ENCODE measurements at regions not wholly inside any gene's neighbourhood (a gene's known extent, or its start where the extent isn't known, plus 50 kb on each side); places are given as distances from the start of the nearest gene placed in this dataset.

DNA sequence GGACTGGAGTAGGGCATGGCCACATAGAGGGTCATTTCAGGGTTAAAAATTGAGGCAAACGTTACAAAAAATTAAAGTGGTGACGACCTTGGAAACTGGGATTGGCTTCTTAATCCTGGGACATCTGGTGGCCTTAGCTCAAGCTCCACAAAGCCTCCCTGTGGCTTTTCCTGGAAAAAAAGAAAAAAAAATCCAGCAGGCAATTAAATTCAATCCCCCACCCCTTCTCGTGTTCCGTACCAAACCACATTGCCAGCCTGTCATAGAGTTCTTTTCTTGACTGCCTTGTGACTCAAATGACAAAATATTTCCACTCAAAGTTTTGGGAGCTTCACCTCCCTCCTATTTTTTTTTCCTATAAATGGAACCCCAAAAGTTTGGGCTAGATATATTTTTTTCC, 195.6 kb downstream of the HRH4 start (continued):
- TF ChIP-seq, protein P1, sequence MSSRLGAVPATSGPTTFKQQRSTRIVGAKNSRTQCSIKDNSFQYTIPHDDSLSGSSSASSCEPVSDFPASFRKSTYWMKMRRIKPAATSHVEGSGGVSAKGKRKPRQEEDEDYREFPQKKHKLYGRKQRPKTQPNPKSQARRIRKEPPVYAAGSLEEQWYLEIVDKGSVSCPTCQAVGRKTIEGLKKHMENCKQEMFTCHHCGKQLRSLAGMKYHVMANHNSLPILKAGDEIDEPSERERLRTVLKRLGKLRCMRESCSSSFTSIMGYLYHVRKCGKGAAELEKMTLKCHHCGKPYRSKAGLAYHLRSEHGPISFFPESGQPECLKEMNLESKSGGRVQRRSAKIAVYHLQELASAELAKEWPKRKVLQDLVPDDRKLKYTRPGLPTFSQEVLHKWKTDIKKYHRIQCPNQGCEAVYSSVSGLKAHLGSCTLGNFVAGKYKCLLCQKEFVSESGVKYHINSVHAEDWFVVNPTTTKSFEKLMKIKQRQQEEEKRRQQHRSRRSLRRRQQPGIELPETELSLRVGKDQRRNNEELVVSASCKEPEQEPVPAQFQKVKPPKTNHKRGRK (CRISPR knock-in tag; IDR thresholded peaks at IDR 0.05; ENCODE audit: borderline replicate concordance) = no peak
- TF ChIP-seq ZNF396 (CRISPR knock-in tag; IDR thresholded peaks at IDR 0.05; ENCODE audit: borderline replicate concordance) (no peak), GABPB1 (CRISPR knock-in tag; IDR thresholded peaks at IDR 0.05) (no peak), MYBL2 (CRISPR knock-in tag; IDR thresholded peaks at IDR 0.05) (no peak), GRHL2 (CRISPR knock-in tag; IDR thresholded peaks at IDR 0.05; ENCODE audit: insufficient replicate concordance, severe bottlenecking) (no peak), SOX15 (CRISPR knock-in tag; IDR thresholded peaks at IDR 0.05) (no peak), ETV6 (CRISPR knock-in tag; IDR thresholded peaks at IDR 0.05) (no peak)
- TF ChIP-seq, protein P2, sequence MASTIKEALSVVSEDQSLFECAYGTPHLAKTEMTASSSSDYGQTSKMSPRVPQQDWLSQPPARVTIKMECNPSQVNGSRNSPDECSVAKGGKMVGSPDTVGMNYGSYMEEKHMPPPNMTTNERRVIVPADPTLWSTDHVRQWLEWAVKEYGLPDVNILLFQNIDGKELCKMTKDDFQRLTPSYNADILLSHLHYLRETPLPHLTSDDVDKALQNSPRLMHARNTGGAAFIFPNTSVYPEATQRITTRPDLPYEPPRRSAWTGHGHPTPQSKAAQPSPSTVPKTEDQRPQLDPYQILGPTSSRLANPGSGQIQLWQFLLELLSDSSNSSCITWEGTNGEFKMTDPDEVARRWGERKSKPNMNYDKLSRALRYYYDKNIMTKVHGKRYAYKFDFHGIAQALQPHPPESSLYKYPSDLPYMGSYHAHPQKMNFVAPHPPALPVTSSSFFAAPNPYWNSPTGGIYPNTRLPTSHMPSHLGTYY (CRISPR knock-in tag; IDR thresholded peaks at IDR 0.05) = no peak
- TF ChIP-seq, protein P3, sequence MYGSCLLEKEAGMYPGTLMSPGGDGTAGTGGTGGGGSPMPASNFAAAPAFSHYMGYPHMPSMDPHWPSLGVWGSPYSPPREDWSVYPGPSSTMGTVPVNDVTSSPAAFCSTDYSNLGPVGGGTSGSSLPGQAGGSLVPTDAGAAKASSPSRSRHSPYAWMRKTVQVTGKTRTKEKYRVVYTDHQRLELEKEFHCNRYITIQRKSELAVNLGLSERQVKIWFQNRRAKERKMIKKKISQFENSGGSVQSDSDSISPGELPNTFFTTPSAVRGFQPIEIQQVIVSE (CRISPR knock-in tag; IDR thresholded peaks at IDR 0.05; ENCODE audit: borderline replicate concordance) = no peak

DNA sequence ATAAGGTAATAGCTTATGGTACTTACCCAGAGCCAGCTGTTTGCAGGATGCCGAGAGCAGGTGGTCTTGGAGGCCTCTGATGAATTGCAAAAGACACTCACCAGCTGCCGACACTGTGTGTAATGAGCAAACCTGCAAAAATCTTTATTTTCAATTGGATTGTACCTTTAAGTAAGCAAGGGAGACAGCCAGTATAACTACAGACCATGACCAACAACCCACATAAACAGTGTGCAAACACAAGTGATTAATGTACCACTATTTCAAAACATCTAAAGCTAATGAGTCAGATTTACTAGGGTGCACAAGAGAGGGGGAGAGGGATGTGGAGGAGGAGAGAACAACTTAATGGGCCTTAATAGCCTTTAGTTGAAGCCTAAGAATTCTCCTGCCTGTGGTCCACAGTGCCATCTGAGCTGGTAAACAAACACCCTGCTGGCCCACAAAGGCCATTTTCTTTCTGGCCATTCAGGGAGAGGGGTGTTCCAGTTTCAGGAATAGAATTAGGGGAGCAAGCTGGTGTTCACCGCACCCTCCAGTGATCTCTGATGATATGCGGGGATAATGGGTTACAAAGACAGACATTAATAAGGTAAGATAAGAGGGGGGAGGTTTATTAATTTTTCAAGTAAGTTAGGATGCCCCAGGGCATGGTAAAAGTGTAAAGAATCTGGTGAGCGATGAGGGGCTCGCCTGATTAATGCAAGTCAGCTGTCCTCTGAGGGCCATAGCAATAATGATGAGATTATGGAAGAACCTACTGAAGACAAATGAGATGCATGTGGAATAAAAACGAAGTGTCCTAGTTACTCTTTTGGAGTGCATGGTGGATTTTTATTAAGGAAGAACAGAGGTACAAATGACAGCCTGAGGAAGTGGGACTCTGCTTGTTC, 196.4 kb downstream of the HRH4 start:
- POLR2A ChIA-PET = no interaction called here
- ATAC-seq = no peak
- TF ChIP-seq SMAD3 (CRISPR knock-in tag; IDR thresholded peaks at IDR 0.05; ENCODE audit: borderline replicate concordance) (no peak), NFATC4 (CRISPR knock-in tag; IDR thresholded peaks at IDR 0.05) (no peak), NR1H2 (CRISPR knock-in tag; IDR thresholded peaks at IDR 0.05) (no peak), ZNF317 (CRISPR knock-in tag; IDR thresholded peaks at IDR 0.05; ENCODE audit: borderline replicate concordance, low read depth) (no peak), JUN (CRISPR knock-in tag; IDR thresholded peaks at IDR 0.05) (no peak), CBFB (CRISPR knock-in tag; IDR thresholded peaks at IDR 0.05; ENCODE audit: low read depth) (no peak), ZNF416 (CRISPR knock-in tag; IDR thresholded peaks at IDR 0.05) (no peak), MXD4 (CRISPR knock-in tag; IDR thresholded peaks at IDR 0.05; ENCODE audit: borderline replicate concordance) (no peak), FOXK1 (CRISPR knock-in tag; IDR thresholded peaks at IDR 0.05) (no peak), PRRX2 (CRISPR knock-in tag; IDR thresholded peaks at IDR 0.05) (no peak), SP1 (CRISPR knock-in tag; conservative IDR thresholded peaks at IDR 0.05) (no peak), ZNF263 (CRISPR knock-in tag; IDR thresholded peaks at IDR 0.05; ENCODE audit: low read depth) (no peak)
- TF ChIP-seq, protein P4, sequence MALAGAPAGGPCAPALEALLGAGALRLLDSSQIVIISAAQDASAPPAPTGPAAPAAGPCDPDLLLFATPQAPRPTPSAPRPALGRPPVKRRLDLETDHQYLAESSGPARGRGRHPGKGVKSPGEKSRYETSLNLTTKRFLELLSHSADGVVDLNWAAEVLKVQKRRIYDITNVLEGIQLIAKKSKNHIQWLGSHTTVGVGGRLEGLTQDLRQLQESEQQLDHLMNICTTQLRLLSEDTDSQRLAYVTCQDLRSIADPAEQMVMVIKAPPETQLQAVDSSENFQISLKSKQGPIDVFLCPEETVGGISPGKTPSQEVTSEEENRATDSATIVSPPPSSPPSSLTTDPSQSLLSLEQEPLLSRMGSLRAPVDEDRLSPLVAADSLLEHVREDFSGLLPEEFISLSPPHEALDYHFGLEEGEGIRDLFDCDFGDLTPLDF (CRISPR knock-in tag; IDR thresholded peaks at IDR 0.05) = no peak
- TF ChIP-seq, protein P5, sequence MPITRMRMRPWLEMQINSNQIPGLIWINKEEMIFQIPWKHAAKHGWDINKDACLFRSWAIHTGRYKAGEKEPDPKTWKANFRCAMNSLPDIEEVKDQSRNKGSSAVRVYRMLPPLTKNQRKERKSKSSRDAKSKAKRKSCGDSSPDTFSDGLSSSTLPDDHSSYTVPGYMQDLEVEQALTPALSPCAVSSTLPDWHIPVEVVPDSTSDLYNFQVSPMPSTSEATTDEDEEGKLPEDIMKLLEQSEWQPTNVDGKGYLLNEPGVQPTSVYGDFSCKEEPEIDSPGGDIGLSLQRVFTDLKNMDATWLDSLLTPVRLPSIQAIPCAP (CRISPR knock-in tag; IDR thresholded peaks at IDR 0.05) = no peak
- TF ChIP-seq, protein P6, sequence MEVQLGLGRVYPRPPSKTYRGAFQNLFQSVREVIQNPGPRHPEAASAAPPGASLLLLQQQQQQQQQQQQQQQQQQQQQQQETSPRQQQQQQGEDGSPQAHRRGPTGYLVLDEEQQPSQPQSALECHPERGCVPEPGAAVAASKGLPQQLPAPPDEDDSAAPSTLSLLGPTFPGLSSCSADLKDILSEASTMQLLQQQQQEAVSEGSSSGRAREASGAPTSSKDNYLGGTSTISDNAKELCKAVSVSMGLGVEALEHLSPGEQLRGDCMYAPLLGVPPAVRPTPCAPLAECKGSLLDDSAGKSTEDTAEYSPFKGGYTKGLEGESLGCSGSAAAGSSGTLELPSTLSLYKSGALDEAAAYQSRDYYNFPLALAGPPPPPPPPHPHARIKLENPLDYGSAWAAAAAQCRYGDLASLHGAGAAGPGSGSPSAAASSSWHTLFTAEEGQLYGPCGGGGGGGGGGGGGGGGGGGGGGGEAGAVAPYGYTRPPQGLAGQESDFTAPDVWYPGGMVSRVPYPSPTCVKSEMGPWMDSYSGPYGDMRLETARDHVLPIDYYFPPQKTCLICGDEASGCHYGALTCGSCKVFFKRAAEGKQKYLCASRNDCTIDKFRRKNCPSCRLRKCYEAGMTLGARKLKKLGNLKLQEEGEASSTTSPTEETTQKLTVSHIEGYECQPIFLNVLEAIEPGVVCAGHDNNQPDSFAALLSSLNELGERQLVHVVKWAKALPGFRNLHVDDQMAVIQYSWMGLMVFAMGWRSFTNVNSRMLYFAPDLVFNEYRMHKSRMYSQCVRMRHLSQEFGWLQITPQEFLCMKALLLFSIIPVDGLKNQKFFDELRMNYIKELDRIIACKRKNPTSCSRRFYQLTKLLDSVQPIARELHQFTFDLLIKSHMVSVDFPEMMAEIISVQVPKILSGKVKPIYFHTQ (CRISPR knock-in tag; IDR thresholded peaks at IDR 0.05) = no peak
- TF ChIP-seq, protein P7, sequence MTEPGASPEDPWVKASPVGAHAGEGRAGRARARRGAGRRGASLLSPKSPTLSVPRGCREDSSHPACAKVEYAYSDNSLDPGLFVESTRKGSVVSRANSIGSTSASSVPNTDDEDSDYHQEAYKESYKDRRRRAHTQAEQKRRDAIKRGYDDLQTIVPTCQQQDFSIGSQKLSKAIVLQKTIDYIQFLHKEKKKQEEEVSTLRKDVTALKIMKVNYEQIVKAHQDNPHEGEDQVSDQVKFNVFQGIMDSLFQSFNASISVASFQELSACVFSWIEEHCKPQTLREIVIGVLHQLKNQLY (CRISPR knock-in tag; IDR thresholded peaks at IDR 0.05) = no peak
- TF ChIP-seq, protein P8, sequence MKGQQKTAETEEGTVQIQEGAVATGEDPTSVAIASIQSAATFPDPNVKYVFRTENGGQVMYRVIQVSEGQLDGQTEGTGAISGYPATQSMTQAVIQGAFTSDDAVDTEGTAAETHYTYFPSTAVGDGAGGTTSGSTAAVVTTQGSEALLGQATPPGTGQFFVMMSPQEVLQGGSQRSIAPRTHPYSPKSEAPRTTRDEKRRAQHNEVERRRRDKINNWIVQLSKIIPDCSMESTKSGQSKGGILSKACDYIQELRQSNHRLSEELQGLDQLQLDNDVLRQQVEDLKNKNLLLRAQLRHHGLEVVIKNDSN (CRISPR knock-in tag; IDR thresholded peaks at IDR 0.05) = no peak
- TF ChIP-seq, protein P9, sequence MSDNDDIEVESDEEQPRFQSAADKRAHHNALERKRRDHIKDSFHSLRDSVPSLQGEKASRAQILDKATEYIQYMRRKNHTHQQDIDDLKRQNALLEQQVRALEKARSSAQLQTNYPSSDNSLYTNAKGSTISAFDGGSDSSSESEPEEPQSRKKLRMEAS (CRISPR knock-in tag; IDR thresholded peaks at IDR 0.05) = no peak

More for the DNA sequence above, 196.4 kb downstream of the HRH4 start:
- Mint-ChIP-seq H3K36me3 (no peaks in the 10 kb centered on the region), H3K27me3 (ENCODE audit: low read depth) (no peaks in the 10 kb centered on the region), H3K27ac (no peak overlapping the region), H3K4me3 (no peak overlapping the region), H3K4me1 (peaks cover 9% of the 10 kb centered on the region), H3K9me3 (no peaks in the 10 kb centered on the region)
- DNase-seq (ENCODE audit: low spot score) = no peak
- CTCF ChIA-PET = no interaction called here

Data from WTC11 (cell line).